SHP77 (cell line): ENCODE measurements at regions not wholly inside any gene's neighbourhood (a gene's known extent, or its start where the extent isn't known, plus 50 kb on each side); places are given as distances from the start of the nearest gene placed in this dataset.
"Not testable (repeated sequence)": the region's sequence is repeated elsewhere in the genome, so short reads cannot be mapped to it uniquely, and the experiment has no call there.

Source experiments
- DNase-seq, 2 experiments: peaks; one replicate each; lab custom pipeline; 2025; lab: John Stamatoyannopoulos, UW

GRCh38 chr5:173495225-173495904 lies 121.1 kb downstream of the BOD1 start:
- no peak for DNase-seq

- DNase-seq: no peak
Measured at GRCh38 chr5:173494446-173494845, 122.0 kb downstream of the BOD1 start.

- DNase-seq: no peak
Measured at GRCh38 chr5:173493846-173494245, 122.6 kb downstream of the BOD1 start.

GRCh38 chr5:173493040-173493439 lies 123.4 kb downstream of the BOD1 start:
- no peak for DNase-seq

GRCh38 chr5:173490681-173491080 lies 125.8 kb downstream of the BOD1 start:
- no peak for DNase-seq

DNA sequence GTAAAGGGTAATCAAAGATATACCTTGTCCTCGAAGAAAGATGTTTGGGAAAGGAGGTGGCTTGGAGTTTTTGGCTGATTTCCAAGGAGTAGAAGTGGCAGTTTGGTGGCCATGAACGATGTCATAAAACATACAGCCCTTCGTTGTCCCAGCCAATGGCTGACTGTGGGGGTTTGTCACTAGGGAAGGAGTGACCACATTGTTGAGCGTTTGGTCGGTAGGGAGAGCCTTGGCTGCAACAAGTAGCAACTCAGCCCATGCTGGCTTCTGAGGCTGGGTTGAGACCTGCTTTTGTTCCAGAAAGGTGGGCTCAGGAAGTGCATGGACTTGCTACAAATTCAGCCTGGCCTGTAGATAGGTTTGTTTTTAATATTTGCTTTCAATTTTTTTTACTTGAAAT lies 128.3 kb downstream of the BOD1 start:
- no peak for DNase-seq

DNA sequence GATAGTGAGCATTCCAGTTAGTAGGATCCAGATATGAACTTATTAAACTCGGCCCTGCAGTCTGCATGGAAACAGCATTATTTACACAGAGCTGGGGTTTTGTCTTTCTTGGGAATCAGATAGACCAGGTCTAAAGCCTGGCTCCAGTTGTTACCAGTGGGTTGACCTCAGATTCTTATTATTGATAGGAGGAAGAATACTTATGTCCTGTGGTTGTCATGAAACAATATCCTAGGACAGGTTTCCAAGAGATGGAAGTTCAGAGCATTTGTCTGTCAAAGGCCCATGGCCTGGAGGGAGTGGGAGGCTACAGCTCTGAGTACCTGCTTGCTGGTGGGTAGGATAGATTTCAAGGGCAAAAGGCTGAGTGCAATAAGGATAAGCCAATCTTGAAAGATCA lies 129.2 kb downstream of the BOD1 start:
- no peak for DNase-seq

- DNase-seq: no peak
Measured at GRCh38 chr5:173486355-173487225, 129.9 kb downstream of the BOD1 start.

GRCh38 chr5:173484569-173484968 lies 131.9 kb downstream of the BOD1 start:
- DNase-seq: no peak

GRCh38 chr5:173483599-173483998 lies 132.9 kb downstream of the BOD1 start:
- DNase-seq: not testable (repeated sequence)

- no peak for DNase-seq
Measured at GRCh38 chr5:173483160-173483559, 133.3 kb downstream of the BOD1 start.

DNA sequence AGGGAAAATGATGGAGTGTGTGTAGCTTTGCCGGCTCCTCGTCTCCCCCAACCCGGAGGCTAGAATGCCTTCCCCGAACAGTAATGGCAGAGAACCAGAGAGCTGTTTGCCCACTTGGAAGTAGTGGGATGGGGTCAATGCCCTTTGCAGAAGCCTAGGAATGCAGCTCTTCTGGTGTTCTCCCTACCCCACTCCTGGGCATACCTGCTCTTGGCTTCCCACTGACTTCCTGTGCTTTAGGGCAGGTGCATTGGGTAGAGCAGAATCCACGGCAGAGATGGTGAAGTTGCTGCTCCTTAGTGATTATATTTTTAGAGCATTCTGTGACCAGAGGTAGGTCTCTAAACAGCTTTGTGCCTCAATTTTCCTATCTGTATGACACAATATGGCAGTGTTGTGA lies 134.6 kb downstream of the BOD1 start:
- DNase-seq: no peak

DNA sequence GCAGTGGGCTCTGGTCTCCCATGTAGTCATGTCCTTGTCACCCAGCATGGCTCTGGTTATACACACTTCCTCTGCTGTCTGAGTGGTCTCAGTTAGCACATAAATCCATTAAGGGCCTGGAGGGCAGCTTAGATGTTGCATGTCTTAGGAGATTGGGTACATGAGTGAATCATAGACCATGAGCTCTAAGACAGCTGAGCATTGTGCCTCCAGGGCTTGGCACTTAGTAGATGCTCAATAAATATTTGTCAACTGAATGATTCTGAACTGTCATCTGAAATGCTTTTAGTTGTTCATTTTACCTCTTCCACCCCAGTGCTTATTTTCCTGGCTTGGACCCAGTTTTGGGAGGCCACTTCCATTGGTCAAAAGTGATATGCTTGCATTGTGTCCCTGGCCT lies 135.6 kb downstream of the BOD1 start:
- DNase-seq: no peak

DNA sequence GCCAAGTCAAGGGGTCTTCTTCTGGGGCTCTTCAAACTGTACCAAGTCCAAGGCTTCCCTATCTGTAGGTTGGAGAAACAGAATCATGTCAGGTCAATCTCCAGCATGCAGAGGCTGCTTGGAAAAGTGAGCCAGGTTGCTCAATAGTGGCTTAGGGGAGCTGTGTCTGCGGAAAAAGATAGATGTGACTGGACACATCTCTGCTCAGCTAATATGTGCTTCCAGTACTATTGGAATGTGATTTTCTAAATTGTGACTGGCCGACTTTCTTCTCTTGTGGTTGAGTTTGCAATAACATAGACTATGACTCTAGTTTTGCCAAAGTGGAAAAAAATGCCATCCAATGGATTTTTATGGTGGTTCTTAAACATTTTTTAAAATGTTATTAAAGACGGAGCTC lies 136.7 kb downstream of the BOD1 start:
- no peak for DNase-seq

DNA sequence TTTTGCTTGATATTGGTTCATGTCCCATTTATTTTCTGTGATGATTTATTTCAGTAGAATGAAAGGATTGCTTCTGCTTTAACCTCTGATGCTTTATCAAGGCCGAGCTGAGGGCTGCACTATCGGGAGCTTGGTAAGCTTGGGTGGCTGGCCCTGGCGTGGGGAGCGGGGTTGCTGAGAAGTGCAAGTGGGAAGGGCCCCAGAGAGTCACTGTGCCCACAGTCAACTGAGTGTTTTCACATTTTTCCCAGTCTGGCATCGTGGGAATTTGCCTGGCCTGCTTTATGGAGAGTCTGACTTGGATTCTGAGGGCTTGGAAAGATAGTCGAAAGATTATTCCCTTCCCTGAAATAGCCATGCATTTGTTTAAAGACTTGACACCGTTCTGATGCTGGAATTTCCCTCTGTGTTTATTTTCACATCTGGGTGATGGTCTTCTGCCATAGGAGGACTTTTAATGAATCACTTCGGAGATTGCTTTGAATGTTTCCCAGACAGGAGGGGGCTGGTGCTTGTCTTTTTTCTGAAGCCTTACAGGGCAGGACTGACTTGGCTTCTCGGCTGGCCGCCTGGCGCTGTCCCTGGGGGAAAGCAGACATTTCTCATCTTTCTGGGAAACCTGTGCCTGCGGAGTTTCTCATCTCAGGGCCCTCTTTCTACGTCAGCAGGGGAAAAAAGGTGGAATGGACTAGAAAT lies 139.0 kb downstream of the BOD1 start:
- no peak for DNase-seq

- no peak for DNase-seq
Measured at GRCh38 chr5:173475780-173476179, 140.7 kb downstream of the BOD1 start.

- DNase-seq: no peak
Measured at GRCh38 chr5:173474881-173475287, 141.6 kb downstream of the BOD1 start.

GRCh38 chr5:173473288-173473687 lies 143.2 kb downstream of the BOD1 start:
- no peak for DNase-seq

GRCh38 chr5:173472784-173473278 lies 143.6 kb downstream of the BOD1 start:
- DNase-seq: no peak

DNA sequence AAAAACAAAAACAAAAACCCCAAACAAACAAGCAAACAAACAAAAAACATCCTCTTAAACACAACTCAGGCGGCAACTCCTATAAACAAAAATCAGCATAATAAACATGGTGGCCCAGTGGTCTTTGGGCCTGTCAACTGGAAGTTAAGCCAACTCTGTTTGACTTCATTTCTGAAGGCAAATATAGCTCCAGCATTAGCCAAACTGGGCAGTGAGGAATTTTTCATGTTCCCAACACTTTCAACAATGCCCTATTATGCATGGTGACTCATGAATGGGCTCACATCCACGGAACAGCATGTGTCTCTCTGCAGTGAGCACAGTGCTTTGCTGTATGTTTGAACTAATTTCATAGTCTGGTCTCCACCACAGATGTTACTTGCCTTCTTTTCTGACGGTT lies 143.9 kb upstream of the STC2 start:
- DNase-seq: peak in 1 of 2 experiments; percentile 27

- DNase-seq: no peak
Measured at GRCh38 chr5:173468821-173469251, 140.6 kb upstream of the STC2 start.

- DNase-seq: no peak
Measured at GRCh38 chr5:173466227-173466626, 138.0 kb upstream of the STC2 start.

DNA sequence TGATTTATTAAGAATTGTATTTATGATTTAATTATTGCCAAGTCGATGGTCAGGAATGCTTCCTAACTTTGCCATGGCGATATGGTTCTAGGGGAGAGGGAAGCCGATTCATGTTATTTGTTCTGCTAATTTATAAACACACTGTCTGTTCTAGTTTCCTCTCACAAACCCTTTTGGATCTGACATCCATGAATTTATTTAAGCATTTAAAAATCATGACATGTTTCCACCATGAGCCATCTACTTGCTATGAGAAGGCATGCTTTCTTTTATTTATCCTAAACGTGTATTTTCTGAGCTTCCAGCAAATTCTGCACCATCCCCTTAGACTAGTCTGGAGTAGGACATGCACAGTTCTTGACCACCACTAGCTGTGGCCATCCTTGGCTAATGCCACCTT lies 136.6 kb upstream of the STC2 start:
- DNase-seq: no peak
